ENCODE measurements at regions not wholly inside any gene's neighbourhood (a gene's known extent, or its start where the extent isn't known, plus 50 kb on each side); places are given as distances from the start of the nearest gene placed in this dataset.

DNA sequence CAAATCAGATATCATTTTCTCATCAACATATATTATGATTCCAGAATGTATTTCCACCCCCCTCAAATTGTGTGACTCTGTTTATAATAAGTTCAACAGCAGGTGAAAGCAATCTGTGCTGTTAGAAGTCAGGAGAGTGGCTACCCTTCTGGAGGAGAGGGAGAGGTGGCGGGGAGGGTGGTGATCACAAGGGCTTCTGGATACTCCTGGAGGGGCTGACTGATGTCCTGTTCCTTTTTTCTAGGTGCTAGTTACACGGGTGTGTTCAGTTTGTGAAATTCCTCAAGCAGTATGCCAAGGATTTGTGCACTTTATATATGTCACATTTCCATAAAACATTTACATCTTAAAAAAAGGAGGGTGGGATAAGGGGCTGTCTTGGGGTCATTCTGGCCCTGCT lies 119.1 kb downstream of the IRF8 start:
- 41 to 43% (median 41%) methylated on average over 2 of the region's 2 CpGs for WGBS, 3 donors
- Histone ChIP-seq H3K9me3 (ENCODE audit: control insufficient read depth in 2 of 2, insufficient read depth in 1 of 2, low read depth in 1 of 2, low read length in 1 of 2) (peaks cover 0 to 11% of the 10 kb centered on the region in 2 donors), H3K36me3 (ENCODE audit: control insufficient read depth in 3 of 3, insufficient read depth in 2 of 3, low read depth in 1 of 3, low read length in 3 of 3) (no peaks in the 10 kb centered on the region), H3K4me1 (ENCODE audit: control insufficient read depth in 3 of 3, insufficient read depth in 2 of 3, low read depth in 1 of 3, low read length in 2 of 3) (no peaks in the 10 kb centered on the region), H3K27me3 (ENCODE audit: control insufficient read depth in 3 of 3, insufficient read depth in 3 of 3, low read length in 3 of 3) (peaks cover 0 to 7% (median 0%) of the 10 kb centered on the region in 3 donors), H3K27ac (ENCODE audit: low read depth in 1 of 3, low read length in 2 of 3) (peak overlapping the region in 1 of 3 donors; percentile 9), H3K4me3 (ENCODE audit: low read depth in 1 of 3, low read length in 3 of 3) (no peak overlapping the region)
- FAIRE-seq (no peak), DNase-seq (no peak)

GRCh38 chr16:86018487-86018886 lies 119.5 kb downstream of the IRF8 start:
- Histone ChIP-seq H3K4me1 (ENCODE audit: control insufficient read depth in 3 of 3, insufficient read depth in 2 of 3, low read depth in 1 of 3, low read length in 2 of 3) (no peaks in the 10 kb centered on the region), H3K36me3 (ENCODE audit: control insufficient read depth in 3 of 3, insufficient read depth in 2 of 3, low read depth in 1 of 3, low read length in 3 of 3) (no peaks in the 10 kb centered on the region), H3K27ac (ENCODE audit: low read depth in 1 of 3, low read length in 2 of 3) (peak overlapping the region in 1 of 3 donors; percentile 77), H3K4me3 (ENCODE audit: low read depth in 1 of 3, low read length in 3 of 3) (no peak overlapping the region), H3K27me3 (ENCODE audit: control insufficient read depth in 3 of 3, insufficient read depth in 3 of 3, low read length in 3 of 3) (peaks cover 0 to 7% (median 0%) of the 10 kb centered on the region in 3 donors), H3K9me3 (ENCODE audit: control insufficient read depth in 2 of 2, insufficient read depth in 1 of 2, low read depth in 1 of 2, low read length in 1 of 2) (peaks cover 0 to 11% of the 10 kb centered on the region in 2 donors)
- DNase-seq (peak; percentile 20 to 58), FAIRE-seq (no peak)
- 17 to 47% (median 42%) methylated on average over 7 of the region's 7 CpGs for WGBS, 3 donors

DNA sequence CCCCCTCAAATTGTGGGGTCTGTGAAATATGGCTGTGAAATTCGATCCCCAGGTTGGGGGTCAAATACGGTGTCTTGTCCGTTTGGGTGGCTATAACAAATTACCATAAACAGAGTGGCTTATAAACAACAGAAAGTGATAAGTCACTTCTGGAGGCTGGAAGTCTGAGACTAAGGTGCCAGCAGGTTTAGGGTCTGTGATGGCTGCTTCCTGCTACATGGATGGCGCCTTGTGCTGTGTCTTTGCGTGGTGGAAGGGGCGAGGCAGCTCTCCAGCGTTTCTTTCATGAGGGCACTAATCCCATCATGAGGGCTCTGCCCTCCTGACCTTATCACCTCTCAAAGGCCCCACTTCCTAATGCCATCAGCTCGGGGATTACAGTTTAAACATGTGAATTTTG lies 120.0 kb downstream of the IRF8 start:
- peaks cover 0 to 7% (median 0%) of the 10 kb centered on the region in 3 donors for H3K27me3 ChIP-seq (ENCODE audit: control insufficient read depth in 3 of 3, insufficient read depth in 3 of 3, low read length in 3 of 3)
- peaks cover 0 to 14% of the 10 kb centered on the region in 2 donors for H3K9me3 ChIP-seq (ENCODE audit: control insufficient read depth in 2 of 2, insufficient read depth in 1 of 2, low read depth in 1 of 2, low read length in 1 of 2)
- no peak for DNase-seq
- no peaks in the 10 kb centered on the region for H3K36me3 ChIP-seq (ENCODE audit: control insufficient read depth in 3 of 3, insufficient read depth in 2 of 3, low read depth in 1 of 3, low read length in 3 of 3)
- peak overlapping the region in 1 of 3 donors; percentile 77 for H3K27ac ChIP-seq (ENCODE audit: low read depth in 1 of 3, low read length in 2 of 3)
- FAIRE-seq: no peak
- WGBS, 3 donors: 62 to 75% (median 70%) methylated on average over 8 of the region's 8 CpGs
- H3K4me1 ChIP-seq (ENCODE audit: control insufficient read depth in 3 of 3, insufficient read depth in 2 of 3, low read depth in 1 of 3, low read length in 2 of 3): no peaks in the 10 kb centered on the region
- no peak overlapping the region for H3K4me3 ChIP-seq (ENCODE audit: low read depth in 1 of 3, low read length in 3 of 3)

DNA sequence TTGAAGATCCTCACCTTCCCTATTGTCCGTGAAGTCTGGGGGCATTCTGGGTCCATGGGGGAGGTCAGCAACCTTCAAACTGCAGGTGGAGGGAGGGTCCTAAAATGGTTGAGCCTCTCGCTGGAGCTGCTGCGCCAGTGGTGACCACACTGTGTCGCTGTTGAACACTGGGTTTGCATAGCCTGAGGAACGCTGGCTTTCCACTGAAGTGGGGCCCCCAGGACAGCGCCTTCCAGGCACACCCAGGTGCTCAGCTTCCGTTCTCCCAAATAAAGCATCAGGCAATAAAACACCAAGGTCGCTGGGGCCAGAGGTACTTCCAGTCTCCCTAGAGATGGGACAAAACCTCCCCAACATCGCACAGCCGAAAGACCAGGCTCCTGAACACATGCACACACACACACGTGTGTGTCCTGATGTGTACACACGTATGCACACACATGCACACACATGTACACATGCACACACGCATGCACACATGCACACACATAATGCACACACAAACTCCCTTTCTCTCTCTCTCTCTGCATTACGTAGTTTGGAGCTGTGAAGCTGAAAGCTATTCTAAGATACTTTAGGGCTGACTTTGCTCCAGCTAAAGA lies 120.6 kb downstream of the IRF8 start:
- Histone ChIP-seq H3K36me3 (ENCODE audit: control insufficient read depth in 3 of 3, insufficient read depth in 2 of 3, low read depth in 1 of 3, low read length in 3 of 3) (no peaks in the 10 kb centered on the region), H3K4me3 (ENCODE audit: low read depth in 1 of 3, low read length in 3 of 3) (no peak overlapping the region), H3K27ac (ENCODE audit: low read depth in 1 of 3, low read length in 2 of 3) (no peak overlapping the region), H3K9me3 (ENCODE audit: control insufficient read depth in 2 of 2, insufficient read depth in 1 of 2, low read depth in 1 of 2, low read length in 1 of 2) (peaks cover 0 to 14% of the 10 kb centered on the region in 2 donors), H3K4me1 (ENCODE audit: control insufficient read depth in 3 of 3, insufficient read depth in 2 of 3, low read depth in 1 of 3, low read length in 2 of 3) (no peaks in the 10 kb centered on the region), H3K27me3 (ENCODE audit: control insufficient read depth in 3 of 3, insufficient read depth in 3 of 3, low read length in 3 of 3) (peaks cover 0 to 7% (median 0%) of the 10 kb centered on the region in 3 donors)
- DNase-seq (no peak), FAIRE-seq (no peak)
- WGBS, 3 donors: 59 to 68% (median 66%) methylated on average over 14 of the region's 14 CpGs

GRCh38 chr16:86020971-86021370 lies 122.0 kb downstream of the IRF8 start:
- WGBS, 3 donors: 73 to 82% (median 82%) methylated on average over 7 of the region's 7 CpGs
- no peaks in the 10 kb centered on the region for H3K36me3 ChIP-seq (ENCODE audit: control insufficient read depth in 3 of 3, insufficient read depth in 2 of 3, low read depth in 1 of 3, low read length in 3 of 3)
- no peak for FAIRE-seq

DNA sequence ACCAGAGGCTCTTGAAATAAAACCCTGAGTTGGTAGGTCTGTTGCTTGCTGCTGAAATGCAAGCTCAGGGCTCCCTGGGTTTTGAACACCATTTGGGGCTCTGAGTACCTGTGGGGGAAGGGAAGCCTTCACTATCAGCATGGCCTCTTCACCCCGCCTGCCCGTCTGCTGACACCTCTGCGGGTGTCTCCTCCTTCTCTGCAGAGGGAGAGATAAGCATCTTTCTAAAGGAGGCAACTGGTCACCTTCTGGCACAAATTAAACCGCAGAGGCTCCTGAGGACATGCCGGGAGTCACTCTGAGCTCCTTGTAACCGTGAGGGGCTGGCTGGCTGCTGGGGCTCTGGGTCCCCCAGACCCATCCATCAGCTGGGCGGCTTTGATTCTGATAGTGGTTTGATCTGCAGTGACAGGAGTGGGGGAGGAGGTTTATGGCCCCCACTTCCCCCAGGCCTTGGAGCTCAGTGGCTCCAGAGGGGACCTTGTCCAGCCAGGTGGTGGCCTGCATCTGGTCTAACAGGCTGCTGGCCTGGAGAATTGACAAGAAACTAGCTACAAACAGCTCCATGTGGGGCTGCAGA lies 123.5 kb downstream of the IRF8 start:
- peaks cover 0 to 7% (median 2%) of the 10 kb centered on the region in 3 donors for H3K27me3 ChIP-seq (ENCODE audit: control insufficient read depth in 3 of 3, insufficient read depth in 3 of 3, low read length in 3 of 3)

More at GRCh38 chr16:86020971-86021370, 122.0 kb downstream of the IRF8 start:
- no peak overlapping the region for H3K4me3 ChIP-seq (ENCODE audit: low read depth in 1 of 3, low read length in 3 of 3)
- peaks cover 0 to 17% of the 10 kb centered on the region in 2 donors for H3K9me3 ChIP-seq (ENCODE audit: control insufficient read depth in 2 of 2, insufficient read depth in 1 of 2, low read depth in 1 of 2, low read length in 1 of 2)
- H3K27ac ChIP-seq (ENCODE audit: low read depth in 1 of 3, low read length in 2 of 3): no peak overlapping the region
- peaks cover 0 to 7% (median 2%) of the 10 kb centered on the region in 3 donors for H3K27me3 ChIP-seq (ENCODE audit: control insufficient read depth in 3 of 3, insufficient read depth in 3 of 3, low read length in 3 of 3)
- no peaks in the 10 kb centered on the region for H3K4me1 ChIP-seq (ENCODE audit: control insufficient read depth in 3 of 3, insufficient read depth in 2 of 3, low read depth in 1 of 3, low read length in 2 of 3)
- no peak for DNase-seq

DNA sequence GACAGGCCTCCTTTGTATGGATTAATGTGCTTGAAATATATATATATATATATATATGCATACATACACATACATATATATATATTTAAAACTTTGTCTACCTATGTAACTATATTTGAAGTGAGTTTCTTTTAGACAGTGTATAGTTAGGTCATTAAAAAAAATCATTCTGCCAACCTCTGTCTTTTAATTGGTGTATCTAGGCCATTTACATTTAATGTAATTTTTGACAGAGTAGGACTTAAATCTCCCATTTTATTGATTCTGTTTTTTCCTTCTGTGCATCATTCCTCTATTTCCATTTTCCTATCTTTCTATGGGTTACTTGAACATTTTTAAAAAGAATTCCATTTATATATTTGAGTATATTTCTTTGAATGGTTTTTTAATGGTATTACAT lies 125.2 kb downstream of the IRF8 start:
- H3K27me3 ChIP-seq (ENCODE audit: control insufficient read depth in 3 of 3, insufficient read depth in 3 of 3, low read length in 3 of 3): peaks cover 0 to 3% (median 2%) of the 10 kb centered on the region in 3 donors
- no peak overlapping the region for H3K4me3 ChIP-seq (ENCODE audit: low read depth in 1 of 3, low read length in 3 of 3)
- H3K9me3 ChIP-seq (ENCODE audit: control insufficient read depth in 2 of 2, insufficient read depth in 1 of 2, low read depth in 1 of 2, low read length in 1 of 2): peaks cover 0 to 27% of the 10 kb centered on the region in 2 donors
- H3K4me1 ChIP-seq (ENCODE audit: control insufficient read depth in 3 of 3, insufficient read depth in 2 of 3, low read depth in 1 of 3, low read length in 2 of 3): peaks cover 0 to 12% (median 4%) of the 10 kb centered on the region in 3 donors
- no peak for DNase-seq
- no peak overlapping the region for H3K27ac ChIP-seq (ENCODE audit: low read depth in 1 of 3, low read length in 2 of 3)
- H3K36me3 ChIP-seq (ENCODE audit: control insufficient read depth in 3 of 3, insufficient read depth in 2 of 3, low read depth in 1 of 3, low read length in 3 of 3): no peaks in the 10 kb centered on the region
- FAIRE-seq: no peak

More for the DNA sequence above, 123.5 kb downstream of the IRF8 start:
- 78 to 87% (median 78%) methylated on average over 7 of the region's 7 CpGs for WGBS, 3 donors
- Histone ChIP-seq H3K9me3 (ENCODE audit: control insufficient read depth in 2 of 2, insufficient read depth in 1 of 2, low read depth in 1 of 2, low read length in 1 of 2) (peaks cover 0 to 17% of the 10 kb centered on the region in 2 donors), H3K36me3 (ENCODE audit: control insufficient read depth in 3 of 3, insufficient read depth in 2 of 3, low read depth in 1 of 3, low read length in 3 of 3) (no peaks in the 10 kb centered on the region), H3K27ac (ENCODE audit: low read depth in 1 of 3, low read length in 2 of 3) (no peak overlapping the region), H3K4me1 (ENCODE audit: control insufficient read depth in 3 of 3, insufficient read depth in 2 of 3, low read depth in 1 of 3, low read length in 2 of 3) (peaks cover 0 to 7% (median 4%) of the 10 kb centered on the region in 3 donors), H3K4me3 (ENCODE audit: low read depth in 1 of 3, low read length in 3 of 3) (no peak overlapping the region)
- no peak for FAIRE-seq
- DNase-seq: no peak

- peaks cover 0 to 17% (median 4%) of the 10 kb centered on the region in 3 donors for H3K4me1 ChIP-seq (ENCODE audit: control insufficient read depth in 3 of 3, insufficient read depth in 2 of 3, low read depth in 1 of 3, low read length in 2 of 3)
- H3K9me3 ChIP-seq (ENCODE audit: control insufficient read depth in 2 of 2, insufficient read depth in 1 of 2, low read depth in 1 of 2, low read length in 1 of 2): peaks cover 0 to 18% of the 10 kb centered on the region in 2 donors
- H3K4me3 ChIP-seq (ENCODE audit: low read depth in 1 of 3, low read length in 3 of 3): no peak overlapping the region
- DNase-seq (no peak), FAIRE-seq (no peak)
- H3K36me3 ChIP-seq (ENCODE audit: control insufficient read depth in 3 of 3, insufficient read depth in 2 of 3, low read depth in 1 of 3, low read length in 3 of 3): no peaks in the 10 kb centered on the region
- H3K27me3 ChIP-seq (ENCODE audit: control insufficient read depth in 3 of 3, insufficient read depth in 3 of 3, low read length in 3 of 3): peaks cover 0 to 9% (median 2%) of the 10 kb centered on the region in 3 donors
- WGBS, 3 donors: 37 to 59% (median 51%) methylated on average over 3 of the region's 3 CpGs
- H3K27ac ChIP-seq (ENCODE audit: low read depth in 1 of 3, low read length in 2 of 3): no peak overlapping the region
Observed at GRCh38 chr16:86025706-86026105, 126.7 kb downstream of the IRF8 start.
